ENCODE measurements at regions not wholly inside any gene's neighbourhood (a gene's known extent, or its start where the extent isn't known, plus 50 kb on each side); places are given as distances from the start of the nearest gene placed in this dataset.

- Histone ChIP-seq H3K4me1 (no peaks in the 10 kb centered on the region), H3K27me3 (replicated peaks; ENCODE audit: control insufficient read depth, insufficient read depth, low read length) (0 out of 2 replicates have a peak, but pooled peaks cover 2% of the 10 kb centered on the region), H3K36me3 (ENCODE audit: control insufficient read depth, insufficient read depth, low read length) (no peaks in the 10 kb centered on the region), H3K4me3 (ENCODE audit: low read depth, low read length) (no peak overlapping the region), H3K9me3 (no peaks in the 10 kb centered on the region)
- H3K4me3 Mint-ChIP-seq (ENCODE audit: unreplicated experiment): no peak overlapping the region
- no peaks in the 10 kb centered on the region for H3K4me1 Mint-ChIP-seq (ENCODE audit: low read depth, unreplicated experiment)
- no peak for DNase-seq
- intact Hi-C loops (cut with micrococcal nuclease; ENCODE audit: unreplicated experiment): no loop called here
- ChIA-PET POLR2A (no interaction called here), CTCF (no interaction called here)
- H3K27ac Mint-ChIP-seq (ENCODE audit: unreplicated experiment): no peak overlapping the region
- no peak for TF ChIP-seq CTCF (IDR thresholded peaks at IDR 0.05; ENCODE audit: insufficient read depth in 1 of 2, low read depth in 1 of 2, low read length in 1 of 2, severe bottlenecking in 1 of 2, unreplicated experiment in 1 of 2)
- no peaks in the 10 kb centered on the region for H3K36me3 Mint-ChIP-seq (ENCODE audit: insufficient read depth, unreplicated experiment)
- no TSS peak for BruUV-seq (replicated peaks)
- no peaks in the 10 kb centered on the region for H3K9me3 Mint-ChIP-seq (ENCODE audit: unreplicated experiment)
- H3K27me3 Mint-ChIP-seq (ENCODE audit: insufficient read depth, unreplicated experiment): peaks cover 25% of the 10 kb centered on the region
These were observed 117.4 kb upstream of the PAXBP1 start for GRCh38 chr21:32888971-32889370.

DNA sequence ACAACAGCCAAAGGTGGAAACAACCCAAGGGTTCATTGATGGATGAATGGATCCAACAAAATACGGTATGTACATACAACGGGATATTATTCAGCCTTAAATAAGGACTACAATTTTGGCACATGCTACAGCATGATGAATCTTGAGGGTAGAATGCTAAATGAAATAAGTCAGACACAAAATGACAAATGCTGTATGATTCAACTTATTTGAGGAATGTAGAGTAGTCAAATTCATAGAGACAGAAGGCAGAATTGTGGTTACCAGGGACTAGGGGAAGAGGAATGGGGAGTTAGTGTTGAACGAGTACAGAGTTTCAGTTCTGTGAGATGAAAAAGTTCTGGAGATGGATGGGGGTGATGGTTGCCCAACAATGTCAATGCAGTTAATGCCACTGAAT lies 118.0 kb upstream of the PAXBP1 start:
- no peaks in the 10 kb centered on the region for H3K9me3 Mint-ChIP-seq (ENCODE audit: unreplicated experiment)
- intact Hi-C loops (cut with micrococcal nuclease; ENCODE audit: unreplicated experiment): no loop called here
- no peaks in the 10 kb centered on the region for H3K36me3 Mint-ChIP-seq (ENCODE audit: insufficient read depth, unreplicated experiment)
- Histone ChIP-seq H3K36me3 (ENCODE audit: control insufficient read depth, insufficient read depth, low read length) (no peaks in the 10 kb centered on the region), H3K4me3 (ENCODE audit: low read depth, low read length) (no peak overlapping the region), H3K9me3 (no peaks in the 10 kb centered on the region), H3K27me3 (replicated peaks; ENCODE audit: control insufficient read depth, insufficient read depth, low read length) (0 out of 2 replicates have a peak, but pooled peaks cover 2% of the 10 kb centered on the region), H3K4me1 (no peaks in the 10 kb centered on the region)
- no peak overlapping the region for H3K4me3 Mint-ChIP-seq (ENCODE audit: unreplicated experiment)
- CTCF ChIA-PET: no interaction called here
- no peaks in the 10 kb centered on the region for H3K4me1 Mint-ChIP-seq (ENCODE audit: low read depth, unreplicated experiment)
- no peak for TF ChIP-seq CTCF (IDR thresholded peaks at IDR 0.05; ENCODE audit: insufficient read depth in 1 of 2, low read depth in 1 of 2, low read length in 1 of 2, severe bottlenecking in 1 of 2, unreplicated experiment in 1 of 2)
- no peak for DNase-seq
- no peak overlapping the region for H3K27ac Mint-ChIP-seq (ENCODE audit: unreplicated experiment)
- POLR2A ChIA-PET: no interaction called here
- H3K27me3 Mint-ChIP-seq (ENCODE audit: insufficient read depth, unreplicated experiment): peaks cover 29% of the 10 kb centered on the region
- BruUV-seq (replicated peaks): no TSS peak

GRCh38 chr21:32894321-32894720 lies 122.8 kb upstream of the PAXBP1 start:
- peaks cover 5% of the 10 kb centered on the region; the same call in 1 of the 2 replicates for H3K9me3 ChIP-seq
- POLR2A ChIA-PET: no interaction called here
- H3K4me3 ChIP-seq (ENCODE audit: low read depth, low read length): no peak overlapping the region
- no peaks in the 10 kb centered on the region for H3K4me1 Mint-ChIP-seq (ENCODE audit: low read depth, unreplicated experiment)
- H3K36me3 Mint-ChIP-seq (ENCODE audit: insufficient read depth, unreplicated experiment): no peaks in the 10 kb centered on the region
- H3K27ac Mint-ChIP-seq (ENCODE audit: unreplicated experiment): no peak overlapping the region
- H3K4me1 ChIP-seq: no peaks in the 10 kb centered on the region
- CTCF ChIA-PET: no interaction called here
- H3K27me3 Mint-ChIP-seq (ENCODE audit: insufficient read depth, unreplicated experiment): peaks cover 29% of the 10 kb centered on the region
- no peak overlapping the region for H3K4me3 Mint-ChIP-seq (ENCODE audit: unreplicated experiment)
- DNase-seq: no peak
- peaks cover 2% of the 10 kb centered on the region; the same call in 1 of the 2 replicates for H3K27me3 ChIP-seq (replicated peaks; ENCODE audit: control insufficient read depth, insufficient read depth, low read length)
- intact Hi-C loops (cut with micrococcal nuclease; ENCODE audit: unreplicated experiment): no loop called here
- BruUV-seq (replicated peaks): no TSS peak
- no peak for TF ChIP-seq CTCF (IDR thresholded peaks at IDR 0.05; ENCODE audit: insufficient read depth in 1 of 2, low read depth in 1 of 2, low read length in 1 of 2, severe bottlenecking in 1 of 2, unreplicated experiment in 1 of 2)
- H3K9me3 Mint-ChIP-seq (ENCODE audit: unreplicated experiment): no peaks in the 10 kb centered on the region
- H3K36me3 ChIP-seq (ENCODE audit: control insufficient read depth, insufficient read depth, low read length): no peaks in the 10 kb centered on the region
